ENCODE measurements at regions not wholly inside any gene's neighbourhood (a gene's known extent, or its start where the extent isn't known, plus 50 kb on each side); places are given as distances from the start of the nearest gene placed in this dataset.
"Not testable (repeated sequence)": the region's sequence is repeated elsewhere in the genome, so short reads cannot be mapped to it uniquely, and the experiment has no call there.

- not testable (repeated sequence) for TF ChIP-seq CTCF, POLR2A (IDR thresholded peaks at IDR 0.05)
Measured at GRCh38 chr7:6902097-6902518, 76.0 kb upstream of the CCZ1B start.
